Uterus (tissue), 2 donors: ENCODE measurements at regions not wholly inside any gene's neighbourhood (a gene's known extent, or its start where the extent isn't known, plus 50 kb on each side); places are given as distances from the start of the nearest gene placed in this dataset.

ENCODE experiments used
- POLR2A ChIP-seq, 2 donors: fragments of 450-650 bp; IDR thresholded peaks; one replicate each; pipeline ENCODE4 v1.6.1; 2016; ENCODE audit warnings: antibody characterized with exemption in 2 of 2, mild to moderate bottlenecking in 1 of 2, moderate library complexity in 1 of 2
- TF ChIP-seq, protein P1 (sequence below), 4 experiments: fragments of 200-600 bp in 2 of 4; fragments of 450-650 bp in 2 of 4; sonication (generic) in 2 of 4; IDR thresholded peaks; one replicate each; pipeline ENCODE4 v1.5.1; 2016 to 2019; ENCODE audit warnings: antibody characterized with exemption in 4 of 4, mild to moderate bottlenecking in 2 of 4, moderate library complexity in 1 of 4

DNA sequence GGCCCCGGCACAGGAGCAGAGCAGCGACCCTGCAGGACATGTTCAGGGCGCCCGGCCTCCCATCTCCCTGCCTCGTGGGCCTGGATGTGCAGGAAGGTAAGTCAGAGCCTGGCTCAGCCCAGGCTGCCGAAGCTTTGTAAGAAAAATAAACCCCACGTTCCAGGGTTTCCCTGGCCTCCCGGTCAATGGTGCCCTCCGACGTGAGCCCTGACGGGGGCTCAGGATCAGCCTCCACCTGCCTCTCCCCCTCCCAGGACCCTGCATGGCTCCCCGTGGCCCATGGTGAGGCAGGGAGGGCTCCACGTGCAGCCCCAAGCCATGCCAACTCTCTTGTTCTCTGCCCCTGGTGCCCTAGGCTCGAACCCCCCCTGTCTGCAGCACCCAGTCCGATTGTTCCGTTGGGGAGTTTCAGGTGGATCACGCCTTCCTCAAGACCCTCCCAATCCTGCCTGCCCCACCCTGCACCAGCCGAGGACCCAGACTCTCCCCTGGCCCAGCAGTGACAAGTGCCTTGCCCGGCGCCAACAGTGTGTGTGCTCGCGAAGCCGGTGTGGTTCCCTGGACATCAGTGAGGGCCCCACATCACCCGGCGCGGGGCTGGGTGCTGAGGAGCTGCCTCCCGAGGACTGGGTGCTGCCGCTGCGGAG lies 73.2 kb downstream of the PDGFA start:
- TF ChIP-seq POLR2A (IDR thresholded peaks at IDR 0.05): no peak
- TF ChIP-seq, protein P1, sequence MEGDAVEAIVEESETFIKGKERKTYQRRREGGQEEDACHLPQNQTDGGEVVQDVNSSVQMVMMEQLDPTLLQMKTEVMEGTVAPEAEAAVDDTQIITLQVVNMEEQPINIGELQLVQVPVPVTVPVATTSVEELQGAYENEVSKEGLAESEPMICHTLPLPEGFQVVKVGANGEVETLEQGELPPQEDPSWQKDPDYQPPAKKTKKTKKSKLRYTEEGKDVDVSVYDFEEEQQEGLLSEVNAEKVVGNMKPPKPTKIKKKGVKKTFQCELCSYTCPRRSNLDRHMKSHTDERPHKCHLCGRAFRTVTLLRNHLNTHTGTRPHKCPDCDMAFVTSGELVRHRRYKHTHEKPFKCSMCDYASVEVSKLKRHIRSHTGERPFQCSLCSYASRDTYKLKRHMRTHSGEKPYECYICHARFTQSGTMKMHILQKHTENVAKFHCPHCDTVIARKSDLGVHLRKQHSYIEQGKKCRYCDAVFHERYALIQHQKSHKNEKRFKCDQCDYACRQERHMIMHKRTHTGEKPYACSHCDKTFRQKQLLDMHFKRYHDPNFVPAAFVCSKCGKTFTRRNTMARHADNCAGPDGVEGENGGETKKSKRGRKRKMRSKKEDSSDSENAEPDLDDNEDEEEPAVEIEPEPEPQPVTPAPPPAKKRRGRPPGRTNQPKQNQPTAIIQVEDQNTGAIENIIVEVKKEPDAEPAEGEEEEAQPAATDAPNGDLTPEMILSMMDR (IDR thresholded peaks at IDR 0.05): no peak
